NCI-H1417 (cell line): ENCODE measurements at regions not wholly inside any gene's neighbourhood (a gene's known extent, or its start where the extent isn't known, plus 50 kb on each side); places are given as distances from the start of the nearest gene placed in this dataset.
"Not testable (repeated sequence)": the region's sequence is repeated elsewhere in the genome, so short reads cannot be mapped to it uniquely, and the experiment has no call there.

ENCODE experiments used
- DNase-seq, 3 experiments: peaks; one replicate each; lab custom pipeline; 2025; lab: John Stamatoyannopoulos, UW

- DNase-seq, result no peak
Observed at GRCh38 chr13:72585254-72585653, 142.2 kb downstream of the MZT1 start.

DNA sequence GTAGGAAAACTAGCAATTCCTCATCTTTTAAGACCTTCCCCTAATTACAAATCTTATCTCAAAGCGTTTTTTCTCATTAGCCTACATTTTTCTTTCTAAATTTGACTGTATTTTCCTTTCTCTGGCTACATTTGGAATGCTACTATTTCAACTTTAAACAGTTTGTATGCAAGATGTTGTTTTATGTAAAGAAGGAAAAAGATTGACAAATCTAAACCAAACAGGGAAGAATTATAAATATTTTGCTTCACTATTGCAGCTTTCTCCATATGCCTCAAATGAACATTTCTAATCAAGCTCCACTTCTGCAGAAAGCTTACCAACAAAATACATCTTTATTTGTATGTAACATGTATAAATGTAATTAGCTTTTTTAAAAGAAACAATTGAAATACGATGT, 156.2 kb downstream of the MZT1 start:
- no peak for DNase-seq

DNA sequence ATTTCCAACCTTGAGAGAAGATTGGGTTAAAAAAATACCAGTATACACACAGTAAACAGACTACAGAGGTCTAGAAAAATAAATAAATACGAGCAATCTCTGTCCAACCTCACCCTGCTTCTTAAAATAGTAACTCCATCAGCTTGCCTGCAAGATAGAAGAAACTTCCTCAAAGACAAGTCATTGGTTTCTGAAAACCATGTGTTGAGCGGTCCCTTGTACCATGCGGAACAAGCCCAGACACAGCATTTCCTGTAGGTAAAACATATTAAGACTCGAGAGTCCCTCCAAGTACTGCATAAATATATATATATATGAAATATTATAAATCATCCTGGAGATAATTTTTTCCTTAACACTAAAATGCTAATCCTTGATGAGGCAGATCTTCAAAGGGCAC, 157.4 kb downstream of the MZT1 start:
- no peak for DNase-seq

GRCh38 chr13:72567566-72567965, 159.9 kb downstream of the MZT1 start:
- no peak for DNase-seq

GRCh38 chr13:72566526-72566925, 160.9 kb downstream of the MZT1 start:
- DNase-seq, result no peak

DNA sequence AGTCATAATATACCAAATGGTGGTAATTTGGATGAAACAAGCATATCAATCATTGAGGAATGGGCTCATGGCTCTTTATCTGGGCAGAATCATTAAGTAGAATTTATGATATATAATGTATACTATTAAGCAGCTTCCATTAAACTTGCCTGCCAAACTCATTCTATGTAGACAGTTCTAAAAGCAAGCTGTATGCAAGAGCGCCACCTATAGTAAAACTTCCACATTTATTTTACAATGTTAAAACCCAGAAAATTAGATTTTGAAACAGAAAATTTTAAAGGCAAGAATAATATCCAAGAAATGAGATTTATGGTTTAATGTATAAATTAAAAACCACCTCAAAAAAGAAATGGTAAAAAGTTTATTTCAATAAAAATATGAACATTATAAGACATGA, 161.5 kb downstream of the MZT1 start:
- DNase-seq, result peak in 2 of 3 experiments; percentile 58 to 71

DNA sequence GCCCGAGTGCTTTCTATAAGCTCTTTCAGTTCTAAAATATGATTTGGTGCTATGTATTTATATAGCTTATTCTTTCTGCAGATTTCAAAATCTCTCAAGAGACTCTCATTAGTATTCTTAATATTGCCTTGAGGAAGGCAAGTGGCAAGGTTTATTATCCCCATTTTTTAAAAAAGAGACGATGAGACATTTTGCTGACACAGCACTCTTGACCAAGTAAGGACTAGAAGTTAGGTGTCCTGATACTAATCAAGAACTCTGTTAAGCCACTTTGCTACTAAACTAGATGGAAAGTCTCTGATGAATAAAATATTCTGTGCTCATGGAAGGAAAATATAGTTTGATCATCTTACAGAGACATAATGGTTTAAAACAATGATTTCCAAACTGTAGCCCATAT, 164.7 kb downstream of the MZT1 start:
- DNase-seq, result no peak

- peak in 1 of 3 experiments; percentile 18 for DNase-seq
Observed at GRCh38 chr13:72561791-72562190, 165.6 kb downstream of the MZT1 start.

DNA sequence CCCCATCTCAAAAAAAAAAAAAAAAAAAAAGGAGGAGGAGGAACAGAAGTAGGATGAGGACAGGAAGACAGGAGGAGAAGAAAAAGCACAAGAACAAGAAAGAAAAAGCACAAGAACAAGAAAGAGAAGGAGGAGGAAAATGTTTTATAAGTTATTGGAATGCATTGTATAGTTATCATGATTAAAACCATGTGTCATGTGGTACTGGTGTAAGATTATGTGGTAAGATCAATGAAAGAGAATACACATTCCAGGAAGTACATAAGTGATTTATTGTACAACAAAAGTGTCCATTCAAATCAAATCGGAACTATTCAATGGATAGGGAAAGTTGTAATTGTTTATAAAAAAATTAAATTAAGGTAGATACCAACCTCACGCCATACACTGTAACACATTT, 167.7 kb downstream of the MZT1 start:
- DNase-seq, result no peak

- DNase-seq, result no peak
Observed at GRCh38 chr13:72556945-72557344, 170.5 kb downstream of the MZT1 start.

GRCh38 chr13:72555601-72556000, 171.8 kb downstream of the MZT1 start:
- no peak for DNase-seq

DNA sequence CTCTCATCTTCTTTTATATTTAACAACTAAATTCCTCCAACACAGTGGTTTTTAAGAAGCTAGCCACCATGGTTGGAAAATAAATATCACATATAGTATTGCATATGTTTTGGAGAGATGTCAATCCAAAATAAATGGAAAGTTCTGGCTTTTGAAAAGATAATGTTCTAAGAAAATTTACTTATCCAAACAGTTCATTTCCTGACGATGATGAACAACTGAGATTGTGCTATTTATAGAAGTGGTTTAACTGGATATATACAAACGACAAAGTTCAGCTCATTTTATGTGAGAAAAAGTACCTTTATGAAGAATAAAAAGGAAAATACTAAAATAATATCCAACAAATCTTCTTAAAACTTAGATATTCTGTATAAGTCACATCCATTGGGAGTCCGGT, 174.7 kb downstream of the MZT1 start:
- DNase-seq, result no peak

DNA sequence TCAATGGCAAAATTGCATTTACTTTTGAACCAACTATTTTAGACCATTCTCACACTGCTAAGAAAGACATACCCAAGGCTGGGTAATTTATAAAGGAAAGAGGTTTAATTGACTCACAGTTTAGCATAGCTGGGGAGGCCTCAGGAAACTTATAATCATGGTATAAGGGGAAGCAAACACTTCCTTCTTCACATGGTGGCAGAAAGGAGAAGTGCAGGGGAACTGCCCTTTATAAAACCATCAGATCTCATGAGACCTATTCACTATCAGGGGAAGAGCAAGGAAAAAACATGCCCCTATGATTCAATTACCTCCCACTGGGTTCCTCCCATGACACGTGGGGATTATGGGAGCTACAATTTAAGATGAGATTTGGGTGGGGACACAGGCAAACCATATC, 181.5 kb downstream of the MZT1 start:
- not testable (repeated sequence) for DNase-seq

- DNase-seq, result no peak
Observed at GRCh38 chr13:72545030-72545719, 182.3 kb downstream of the MZT1 start.

- DNase-seq, result no peak
Observed at GRCh38 chr13:72544042-72544441, 183.4 kb downstream of the MZT1 start.

DNA sequence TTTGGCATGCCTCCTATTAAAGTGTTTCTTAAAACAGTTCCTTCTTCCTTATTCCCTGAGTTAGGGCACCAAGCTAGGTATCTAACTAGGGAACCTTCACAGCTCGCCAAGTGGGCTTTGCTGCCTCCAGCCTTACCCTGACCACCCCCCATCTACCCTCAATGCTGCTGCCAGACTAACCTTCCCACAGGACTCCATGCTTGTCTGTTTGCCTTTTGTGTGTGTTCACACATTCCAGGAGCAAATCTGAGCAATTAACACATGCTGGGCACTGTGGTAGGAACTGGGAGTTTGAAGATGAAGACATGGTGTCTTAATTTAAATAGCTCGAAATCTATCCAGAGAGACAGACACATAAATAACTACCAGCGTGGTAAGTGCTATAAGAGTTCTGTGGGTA, 185.2 kb downstream of the MZT1 start:
- no peak for DNase-seq

- DNase-seq, result no peak
Observed at GRCh38 chr13:72541674-72542073, 185.8 kb downstream of the MZT1 start.

GRCh38 chr13:72540881-72541280, 186.5 kb downstream of the MZT1 start:
- no peak for DNase-seq

DNA sequence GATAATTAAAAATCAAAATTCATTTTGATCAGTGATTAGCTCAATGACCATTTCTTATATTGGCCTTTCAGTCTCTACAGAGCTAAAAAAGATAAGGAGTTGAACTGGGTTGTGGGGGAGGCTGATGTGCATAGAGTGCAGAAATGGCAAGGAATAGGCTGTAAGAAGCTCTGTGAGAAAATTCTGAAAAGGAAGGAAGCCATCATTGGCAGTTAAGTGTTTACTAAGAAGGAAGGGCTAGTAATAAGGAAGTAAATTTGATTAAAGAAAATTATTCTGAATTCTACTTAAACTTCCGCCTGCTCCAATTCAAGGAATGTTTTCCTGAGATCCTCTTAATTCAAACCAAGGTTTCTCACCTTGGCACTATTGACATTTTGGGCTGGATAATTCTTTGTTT, 187.5 kb downstream of the MZT1 start:
- DNase-seq, result no peak

GRCh38 chr13:72537782-72538181, 189.6 kb downstream of the MZT1 start:
- no peak for DNase-seq

GRCh38 chr13:72537395-72537780, 190.0 kb downstream of the MZT1 start:
- no peak for DNase-seq

GRCh38 chr13:72536714-72537394, 190.6 kb downstream of the MZT1 start:
- peak in 2 of 3 experiments; percentile 30 to 46 for DNase-seq

DNA sequence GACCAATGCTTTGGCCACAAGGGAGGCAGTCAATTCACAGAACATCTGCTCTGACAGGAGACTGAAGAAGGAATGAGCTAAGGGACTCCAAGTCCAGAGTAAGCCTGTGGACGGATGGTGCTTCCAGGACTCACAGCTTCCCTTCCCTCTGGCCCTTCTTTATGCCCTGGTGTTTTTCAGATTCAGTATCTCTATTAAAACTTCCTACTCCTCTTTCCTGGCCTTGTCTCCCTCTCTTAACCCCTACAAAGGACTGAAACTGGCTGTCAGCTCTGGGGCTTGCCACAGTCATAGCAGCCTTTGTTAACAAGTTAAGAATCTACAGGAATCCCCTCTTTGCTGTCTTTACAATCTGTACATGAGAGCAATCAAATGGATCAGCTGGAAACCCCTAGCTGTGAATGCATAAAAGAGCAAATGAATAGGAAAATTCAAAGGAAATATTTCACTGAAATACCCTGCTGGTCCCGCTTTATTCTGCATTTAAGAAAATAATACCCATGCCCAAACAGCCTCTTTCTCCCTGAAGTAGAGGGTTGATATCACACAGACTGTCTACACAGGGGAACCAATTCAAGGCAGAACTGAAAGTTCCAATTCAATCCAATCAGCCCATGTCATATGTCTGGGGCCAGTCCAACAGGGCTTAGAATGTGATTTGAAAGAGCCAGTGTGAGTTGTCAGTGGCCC, 192.3 kb downstream of the MZT1 start:
- no peak for DNase-seq
